K562 (cell line): ENCODE measurements at regions not wholly inside any gene's neighbourhood (a gene's known extent, or its start where the extent isn't known, plus 50 kb on each side); places are given as distances from the start of the nearest gene placed in this dataset.

Experiments used
- ATAC-seq: fragments of 200-7000 bp; cut with Tn5 transposase; 3 replicates; pipeline ENCODE4 v1.9.1; 2020; ENCODE audit warnings: moderate library complexity
- BruUV-seq: library from RNA; stranded (reverse); fragments of 400-500 nt; replicated peaks from 2 replicates; lab custom pipeline; 2021; lab: Mats Ljungman, UMichigan
- CTCF ChIA-PET: fragments of 300-600 bp; formaldehyde crosslinking; extraction: SDS; loops from one replicate; lab custom pipeline; 2021; ENCODE audit warnings: low intra/inter-chr PET ratio; lab: Yijun Ruan, JAX
- POLR2A ChIA-PET: fragments of 300-600, 350-650 bp; sonication (Branson Sonifier 250); formaldehyde crosslinking; extraction: SDS; loops from one replicate; lab custom pipeline; 2021; ENCODE audit warnings: antibody characterized with exemption, inconsistent platforms; lab: Yijun Ruan, JAX
- DNase-seq, 4 experiments: peaks; one replicate each; pipeline versions ENCODE4 v3.0.0 to v3.0.0-alpha.2; 2011 to 2018; ENCODE audit warnings: low spot score in 3 of 4, mixed read lengths in 3 of 4; ENCODE audit errors: extremely low read depth in 1 of 4
- FAIRE-seq: peaks from 2 replicates; lab custom pipeline; 2011; peaks lifted over from hg19 to GRCh38; lab: Jason Lieb, UNC
- H2AFZ ChIP-seq: 2 replicates; pipeline ENCODE4 v1.6.0; 2011; ENCODE audit warnings: low read depth, low read length, control low read depth, inconsistent platforms
- H3K27ac ChIP-seq: fragments of 200-600 bp; 3 replicates; pipeline ENCODE4 v1.8.0; 2011; ENCODE audit warnings: low read depth, mild to moderate bottlenecking, control low read depth, inconsistent platforms, low read length, moderate library complexity, mixed read lengths; ENCODE audit errors: extremely low read depth
- H3K27me3 ChIP-seq, 2 experiments: fragments of 300-600 bp in 1 of 2; 2 replicates in 1 of 2; 3 replicates in 1 of 2; pipeline versions ENCODE4 v1.6.0 to v1.8.0; 2011; ENCODE audit warnings: inconsistent platforms in 2 of 2, low read length in 2 of 2, mild to moderate bottlenecking in 1 of 2, mixed read lengths in 1 of 2, moderate library complexity in 1 of 2; ENCODE audit not compliant: control insufficient read depth in 2 of 2, insufficient read depth in 2 of 2
- H3K36me3 ChIP-seq: fragments of 300-600 bp; 3 replicates; pipeline ENCODE4 v1.8.0; 2011; ENCODE audit warnings: mild to moderate bottlenecking, low read length, inconsistent platforms; ENCODE audit not compliant: control insufficient read depth, insufficient read depth
- H3K4me1 ChIP-seq, 2 experiments: fragments of 200-600 bp in 1 of 2; replicated peaks in 1 of 2; 2 replicates in 1 of 2; 3 replicates in 1 of 2; pipeline versions ENCODE4 v1.5.1 to v1.8.0; 2011; ENCODE audit warnings: inconsistent platforms in 2 of 2, low read length in 2 of 2, mild to moderate bottlenecking in 1 of 2, mixed read lengths in 1 of 2, moderate library complexity in 1 of 2; ENCODE audit not compliant: control insufficient read depth in 2 of 2, insufficient read depth in 2 of 2
- H3K4me2 ChIP-seq: 2 replicates; pipeline ENCODE4 v1.6.1; 2011; ENCODE audit warnings: low read length, control low read depth, inconsistent platforms, mixed read lengths; ENCODE audit not compliant: insufficient read depth
- H3K4me3 ChIP-seq: fragments of 200-600 bp; sonication (generic), shearing (Covaris generic); 2 replicates; pipeline ENCODE4 v1.5.1; 2016; ENCODE audit warnings: control low read depth, inconsistent platforms
- H3K79me2 ChIP-seq: fragments of 200-600 bp; 3 replicates; pipeline ENCODE4 v1.8.0; 2011; ENCODE audit warnings: low read length, inconsistent platforms; ENCODE audit not compliant: control insufficient read depth, insufficient read depth
- H3K9ac ChIP-seq, 2 experiments: 2 replicates each; pipeline versions ENCODE4 v1.6.0 to v1.6.1; 2011; ENCODE audit warnings: low read depth in 2 of 2, low read length in 2 of 2, control low read depth in 1 of 2, inconsistent platforms in 1 of 2, mild to moderate bottlenecking in 1 of 2, mixed read lengths in 1 of 2; ENCODE audit not compliant: insufficient read depth in 1 of 2
- H3K9me1 ChIP-seq: one replicate; pipeline ENCODE4 v1.6.0; 2011; ENCODE audit warnings: inconsistent platforms, mild to moderate bottlenecking, low read length, moderate library complexity; ENCODE audit not compliant: control insufficient read depth, insufficient read depth
- H3K9me3 ChIP-seq: replicated peaks from 2 replicates; pipeline ENCODE4 v1.5.1; 2011; ENCODE audit warnings: low read depth, low read length, inconsistent platforms; ENCODE audit not compliant: control insufficient read depth, insufficient read depth
- H4K20me1 ChIP-seq: replicated peaks from 2 replicates; pipeline ENCODE4 v1.6.1; 2011; ENCODE audit warnings: low read length, inconsistent platforms, mixed read lengths; ENCODE audit not compliant: control insufficient read depth, insufficient read depth
- ATF3 ChIP-seq, 2 experiments: fragments of 450-650 bp in 1 of 2; sonication (generic) in 1 of 2; formaldehyde crosslinking in 1 of 2; IDR thresholded peaks in 1 of 2; conservative IDR thresholded peaks in 1 of 2; 2 replicates each; pipeline versions ENCODE4 v1.6.1 to v1.8.1; 2016 to 2023; ENCODE audit warnings: mild to moderate bottlenecking in 2 of 2, moderate library complexity in 2 of 2, inconsistent platforms in 1 of 2, missing genetic modification reagents in 1 of 2
- CHD2 ChIP-seq: IDR thresholded peaks from 2 replicates; pipeline ENCODE4 v1.6.1; 2011; ENCODE audit warnings: low read depth, low read length
- KDM1A ChIP-seq, 2 experiments: fragments of 450-650 bp; IDR thresholded peaks; 2 replicates each; pipeline ENCODE4 v1.6.1; 2016; ENCODE audit warnings: mild to moderate bottlenecking in 2 of 2
- MED1 ChIP-seq: sonication (generic); formaldehyde crosslinking; IDR thresholded peaks from 2 replicates; pipeline ENCODE4 v1.8.1; 2023; ENCODE audit warnings: missing genetic modification reagents, borderline replicate concordance
- TAF7 ChIP-seq: fragments of 450-650 bp; IDR thresholded peaks from 2 replicates; pipeline ENCODE4 v1.6.1; 2016; ENCODE audit warnings: missing genetic modification characterization, missing compliant biosample characterization
- ZNF316 ChIP-seq: fragments of 450-650 bp; IDR thresholded peaks from 2 replicates; pipeline ENCODE4 v1.6.1; 2016
- ZNF699 ChIP-seq: fragments of 250-450 bp; sonication (Bioruptor Pico); IDR thresholded peaks from 2 replicates; pipeline ENCODE4 v1.8.0; 2021; ENCODE audit warnings: mild to moderate bottlenecking, moderate library complexity; ENCODE audit not compliant: insufficient replicate concordance
- WGBS: fragments of 100-300 bp; shearing (Covaris generic); methylation state at CpG from one replicate; pipeline ENCODE4 v1.1.6; 2016; ENCODE audit warnings: low coverage, mixed read lengths; ENCODE audit not compliant: insufficient coverage; ENCODE audit errors: missing lambda C conversion rate; 5-methylcytosine and 5-hydroxymethylcytosine counted together
- in situ Hi-C: fragments of 300-500 bp; cut with MboI; formaldehyde crosslinking; loops from 4 replicates; pipeline ENCODE4 v1.15.0; 2018; ENCODE audit warnings: inconsistent platforms, mixed read lengths
- intact Hi-C: fragments of 100-400 bp; cut with micrococcal nuclease; formaldehyde crosslinking; loops from 2 replicates; pipeline ENCODE4 v1.14.2; 2022
- TF ChIP-seq, protein P1 (sequence below): fragments of 250-450 bp; sonication (Bioruptor Pico); IDR thresholded peaks from 2 replicates; pipeline ENCODE4 v1.9.0; 2021; ENCODE audit warnings: mild to moderate bottlenecking
- TF ChIP-seq, protein P2 (sequence below), 2 experiments: fragments of 450-650 bp; formaldehyde crosslinking in 1 of 2; IDR thresholded peaks; 2 replicates each; pipeline versions ENCODE4 v1.4.0 to v1.6.1; 2014 to 2020; ENCODE audit warnings: mild to moderate bottlenecking in 2 of 2, borderline replicate concordance in 1 of 2, low read depth in 1 of 2

DNA sequence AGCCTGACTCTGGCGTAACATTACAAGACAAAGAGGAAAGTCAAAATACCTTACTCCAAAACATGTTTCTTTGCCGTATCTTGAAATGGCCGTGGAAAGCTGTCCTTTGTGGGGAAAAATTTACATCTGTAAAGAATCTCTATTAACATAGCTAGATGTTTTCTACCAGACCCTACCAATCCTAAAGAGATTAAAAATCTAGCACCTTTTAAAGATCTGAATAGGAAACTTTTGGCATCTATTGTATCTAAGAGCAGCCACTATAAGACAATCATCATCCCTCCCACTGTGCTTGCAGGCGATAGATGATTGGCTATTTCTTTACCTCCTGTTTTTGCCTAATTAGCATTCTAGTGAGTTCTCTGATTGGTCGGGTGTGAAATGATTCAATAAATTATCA lies 82.5 kb upstream of the SNCAIP start:
- WGBS, result 8% methylated on average over 5 of the region's 5 CpGs
- BruUV-seq, result no TSS peak
- FAIRE-seq, result no peak
- TF ChIP-seq ZNF699 (CRISPR knock-in tag) (no peak), ATF3 (IDR thresholded peaks at IDR 0.05) (no peak), ATF3 (CRISPR knock-in tag; conservative IDR thresholded peaks at IDR 0.05) (no peak), MED1 (no peak), CHD2 (no peak), ZNF316 (0 out of 2 replicates have a peak, but pooled peaks have one; percentile 13), KDM1A (IDR thresholded peaks at IDR 0.05) (no peak), TAF7 (tag) (no peak)
- TF ChIP-seq, protein P1, sequence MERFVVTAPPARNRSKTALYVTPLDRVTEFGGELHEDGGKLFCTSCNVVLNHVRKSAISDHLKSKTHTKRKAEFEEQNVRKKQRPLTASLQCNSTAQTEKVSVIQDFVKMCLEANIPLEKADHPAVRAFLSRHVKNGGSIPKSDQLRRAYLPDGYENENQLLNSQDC (CRISPR knock-in tag), result no peak
- TF ChIP-seq, protein P2, sequence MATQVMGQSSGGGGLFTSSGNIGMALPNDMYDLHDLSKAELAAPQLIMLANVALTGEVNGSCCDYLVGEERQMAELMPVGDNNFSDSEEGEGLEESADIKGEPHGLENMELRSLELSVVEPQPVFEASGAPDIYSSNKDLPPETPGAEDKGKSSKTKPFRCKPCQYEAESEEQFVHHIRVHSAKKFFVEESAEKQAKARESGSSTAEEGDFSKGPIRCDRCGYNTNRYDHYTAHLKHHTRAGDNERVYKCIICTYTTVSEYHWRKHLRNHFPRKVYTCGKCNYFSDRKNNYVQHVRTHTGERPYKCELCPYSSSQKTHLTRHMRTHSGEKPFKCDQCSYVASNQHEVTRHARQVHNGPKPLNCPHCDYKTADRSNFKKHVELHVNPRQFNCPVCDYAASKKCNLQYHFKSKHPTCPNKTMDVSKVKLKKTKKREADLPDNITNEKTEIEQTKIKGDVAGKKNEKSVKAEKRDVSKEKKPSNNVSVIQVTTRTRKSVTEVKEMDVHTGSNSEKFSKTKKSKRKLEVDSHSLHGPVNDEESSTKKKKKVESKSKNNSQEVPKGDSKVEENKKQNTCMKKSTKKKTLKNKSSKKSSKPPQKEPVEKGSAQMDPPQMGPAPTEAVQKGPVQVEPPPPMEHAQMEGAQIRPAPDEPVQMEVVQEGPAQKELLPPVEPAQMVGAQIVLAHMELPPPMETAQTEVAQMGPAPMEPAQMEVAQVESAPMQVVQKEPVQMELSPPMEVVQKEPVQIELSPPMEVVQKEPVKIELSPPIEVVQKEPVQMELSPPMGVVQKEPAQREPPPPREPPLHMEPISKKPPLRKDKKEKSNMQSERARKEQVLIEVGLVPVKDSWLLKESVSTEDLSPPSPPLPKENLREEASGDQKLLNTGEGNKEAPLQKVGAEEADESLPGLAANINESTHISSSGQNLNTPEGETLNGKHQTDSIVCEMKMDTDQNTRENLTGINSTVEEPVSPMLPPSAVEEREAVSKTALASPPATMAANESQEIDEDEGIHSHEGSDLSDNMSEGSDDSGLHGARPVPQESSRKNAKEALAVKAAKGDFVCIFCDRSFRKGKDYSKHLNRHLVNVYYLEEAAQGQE (IDR thresholded peaks at IDR 0.05; ENCODE audit: borderline replicate concordance), result no peak
- TF ChIP-seq, protein P2 (CRISPR knock-in tag; IDR thresholded peaks at IDR 0.05; ENCODE audit: low read depth), result no peak
- POLR2A ChIA-PET, result interaction anchor here (0.6 kb wide), 1 partner anchor 139 kb away, joined by 4 read pairs; no protein-coding TSS in a partner anchor
- no peaks in the 10 kb centered on the region for H4K20me1 ChIP-seq
- CTCF ChIA-PET, result no interaction called here
- H3K27me3 ChIP-seq, result no peaks in the 10 kb centered on the region
- H3K4me3 ChIP-seq, result no peak overlapping the region
- H3K9me1 ChIP-seq, result no peaks in the 10 kb centered on the region
- in situ Hi-C loops (no loop called here), intact Hi-C loops (no loop called here)
- no peaks in the 10 kb centered on the region for H3K9me3 ChIP-seq
- H3K4me2 ChIP-seq, result no peak overlapping the region
- H3K9ac ChIP-seq, result no peak overlapping the region
- H3K4me1 ChIP-seq, result no peaks in the 10 kb centered on the region
- H3K79me2 ChIP-seq, result no peaks in the 10 kb centered on the region
- H3K36me3 ChIP-seq, result no peaks in the 10 kb centered on the region
- DNase-seq, result no peak
- no peak for ATAC-seq
- peak overlapping the region; percentile 77; the same call in 1 of the 2 replicates for H2AFZ ChIP-seq
- H3K27ac ChIP-seq, result no peak overlapping the region
